ENCODE measurements at regions not wholly inside any gene's neighbourhood (a gene's known extent, or its start where the extent isn't known, plus 50 kb on each side); places are given as distances from the start of the nearest gene placed in this dataset.

DNA sequence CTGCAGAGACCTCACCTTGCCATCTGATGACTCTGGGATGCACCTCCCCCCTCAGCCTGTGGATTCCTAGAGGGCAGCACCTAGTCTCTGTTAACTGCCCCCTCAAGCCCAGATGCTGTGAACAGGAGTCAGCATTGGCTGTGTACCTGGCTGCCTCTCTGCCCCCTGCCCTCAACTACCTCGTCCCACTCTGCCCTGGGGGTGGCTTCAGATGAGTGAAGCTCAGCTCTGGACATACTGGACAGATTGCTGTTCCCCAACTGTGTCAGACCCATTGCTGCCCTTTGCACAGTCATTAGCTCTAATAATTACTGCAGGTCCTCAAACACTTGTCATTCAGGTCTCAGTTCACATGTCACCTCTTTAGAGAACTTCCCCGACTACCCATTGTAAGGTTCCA is 182.1 kb upstream of the TSHZ3 start:
- TF ChIP-seq EZH2 (IDR thresholded peaks at IDR 0.05; ENCODE audit: insufficient read depth, low read length) (no peak), CTCF (IDR thresholded peaks at IDR 0.05; ENCODE audit: insufficient read depth, low read depth, low read length) (no peak)

Measured in astrocyte (in vitro differentiated cells and primary cell).